ENCODE measurements at regions not wholly inside any gene's neighbourhood (a gene's known extent, or its start where the extent isn't known, plus 50 kb on each side); places are given as distances from the start of the nearest gene placed in this dataset.

GRCh38 chr16:80171199-80171598 lies 369.6 kb upstream of the DYNLRB2 start:
- H3K27me3 Mint-ChIP-seq (ENCODE audit: unreplicated experiment) = no peaks in the 10 kb centered on the region
- no peak overlapping the region for H3K4me3 Mint-ChIP-seq (ENCODE audit: unreplicated experiment)
- H3K36me3 Mint-ChIP-seq (ENCODE audit: unreplicated experiment) = no peaks in the 10 kb centered on the region
- no peak for TF ChIP-seq CTCF (IDR thresholded peaks at IDR 0.05; ENCODE audit: partially characterized antibody, unreplicated experiment)
- H3K27ac Mint-ChIP-seq (ENCODE audit: unreplicated experiment) = no peak overlapping the region
- DNase-seq = no peak
- H3K9me3 Mint-ChIP-seq (ENCODE audit: unreplicated experiment) = no peaks in the 10 kb centered on the region
- peaks cover 2% of the 10 kb centered on the region for H3K4me1 Mint-ChIP-seq (ENCODE audit: low read depth, unreplicated experiment)

- no peaks in the 10 kb centered on the region for H3K9me3 Mint-ChIP-seq (ENCODE audit: unreplicated experiment)
- DNase-seq = no peak
- H3K4me1 Mint-ChIP-seq (ENCODE audit: low read depth, unreplicated experiment) = no peaks in the 10 kb centered on the region
- H3K36me3 Mint-ChIP-seq (ENCODE audit: unreplicated experiment) = no peaks in the 10 kb centered on the region
- H3K4me3 Mint-ChIP-seq (ENCODE audit: unreplicated experiment) = no peak overlapping the region
- no peaks in the 10 kb centered on the region for H3K27me3 Mint-ChIP-seq (ENCODE audit: unreplicated experiment)
- no peak for TF ChIP-seq CTCF (IDR thresholded peaks at IDR 0.05; ENCODE audit: partially characterized antibody, unreplicated experiment)
- no peak overlapping the region for H3K27ac Mint-ChIP-seq (ENCODE audit: unreplicated experiment)
These were observed 373.0 kb upstream of the DYNLRB2 start for GRCh38 chr16:80167657-80168390.

- Mint-ChIP-seq H3K27me3 (ENCODE audit: unreplicated experiment) (no peaks in the 10 kb centered on the region), H3K36me3 (ENCODE audit: unreplicated experiment) (no peaks in the 10 kb centered on the region), H3K9me3 (ENCODE audit: unreplicated experiment) (peaks cover 2% of the 10 kb centered on the region), H3K4me1 (ENCODE audit: low read depth, unreplicated experiment) (peaks cover 9% of the 10 kb centered on the region), H3K4me3 (ENCODE audit: unreplicated experiment) (no peak overlapping the region), H3K27ac (ENCODE audit: unreplicated experiment) (no peak overlapping the region)
- no peak for DNase-seq
- no peak for TF ChIP-seq CTCF (IDR thresholded peaks at IDR 0.05; ENCODE audit: partially characterized antibody, unreplicated experiment)
These were observed 374.7 kb upstream of the DYNLRB2 start for GRCh38 chr16:80166082-80166481.

GRCh38 chr16:80164966-80165550 lies 375.7 kb upstream of the DYNLRB2 start:
- no peak overlapping the region for H3K4me3 Mint-ChIP-seq (ENCODE audit: unreplicated experiment)
- no peaks in the 10 kb centered on the region for H3K27me3 Mint-ChIP-seq (ENCODE audit: unreplicated experiment)
- no peaks in the 10 kb centered on the region for H3K36me3 Mint-ChIP-seq (ENCODE audit: unreplicated experiment)
- no peak for TF ChIP-seq CTCF (IDR thresholded peaks at IDR 0.05; ENCODE audit: partially characterized antibody, unreplicated experiment)
- peaks cover 2% of the 10 kb centered on the region for H3K9me3 Mint-ChIP-seq (ENCODE audit: unreplicated experiment)
- peaks cover 9% of the 10 kb centered on the region for H3K4me1 Mint-ChIP-seq (ENCODE audit: low read depth, unreplicated experiment)
- no peak overlapping the region for H3K27ac Mint-ChIP-seq (ENCODE audit: unreplicated experiment)
- DNase-seq = no peak

GRCh38 chr16:80163339-80163738 lies 377.5 kb upstream of the DYNLRB2 start:
- peaks cover 2% of the 10 kb centered on the region for H3K9me3 Mint-ChIP-seq (ENCODE audit: unreplicated experiment)
- no peak for DNase-seq
- no peak overlapping the region for H3K4me3 Mint-ChIP-seq (ENCODE audit: unreplicated experiment)
- no peaks in the 10 kb centered on the region for H3K36me3 Mint-ChIP-seq (ENCODE audit: unreplicated experiment)
- TF ChIP-seq CTCF (IDR thresholded peaks at IDR 0.05; ENCODE audit: partially characterized antibody, unreplicated experiment) = no peak
- H3K27me3 Mint-ChIP-seq (ENCODE audit: unreplicated experiment) = peaks cover 2% of the 10 kb centered on the region
- peaks cover 9% of the 10 kb centered on the region for H3K4me1 Mint-ChIP-seq (ENCODE audit: low read depth, unreplicated experiment)
- H3K27ac Mint-ChIP-seq (ENCODE audit: unreplicated experiment) = no peak overlapping the region

Measured in glutamatergic neuron (in vitro differentiated cells).